HG03025 (cell line): ENCODE measurements at regions not wholly inside any gene's neighbourhood (a gene's known extent, or its start where the extent isn't known, plus 50 kb on each side); places are given as distances from the start of the nearest gene placed in this dataset.

Experiments used
- ATAC-seq: cut with Tn5 transposase; IDR thresholded peaks from one replicate; pipeline ENCODE4 v1.9.1; 2021; ENCODE audit warnings: mild to moderate bottlenecking, moderate library complexity; ENCODE audit not compliant: unreplicated experiment, low FRiP score

DNA sequence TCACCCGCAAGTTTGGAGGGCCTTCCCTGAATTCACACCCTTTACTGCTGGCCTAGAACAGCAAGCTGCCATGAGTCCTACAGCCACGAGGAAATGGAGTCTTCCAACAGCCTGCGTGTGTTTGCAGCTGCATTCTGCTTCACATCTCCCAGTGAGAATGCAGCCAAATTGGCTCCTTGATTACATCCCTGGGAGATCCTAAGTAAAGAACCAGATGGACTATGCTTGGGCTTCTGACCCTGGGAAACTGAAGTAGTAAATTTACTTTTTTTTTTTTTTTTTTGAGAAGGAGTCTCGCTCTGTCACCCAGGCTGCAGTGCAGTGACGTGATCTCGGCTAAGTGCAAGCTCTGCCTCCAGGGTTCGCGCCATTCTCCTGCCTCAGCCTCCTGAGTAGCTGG, 617.0 kb upstream of the CDH18 start:
- no peak for ATAC-seq

GRCh38 chr5:20601678-20602100, 613.7 kb upstream of the CDH18 start:
- no peak for ATAC-seq

DNA sequence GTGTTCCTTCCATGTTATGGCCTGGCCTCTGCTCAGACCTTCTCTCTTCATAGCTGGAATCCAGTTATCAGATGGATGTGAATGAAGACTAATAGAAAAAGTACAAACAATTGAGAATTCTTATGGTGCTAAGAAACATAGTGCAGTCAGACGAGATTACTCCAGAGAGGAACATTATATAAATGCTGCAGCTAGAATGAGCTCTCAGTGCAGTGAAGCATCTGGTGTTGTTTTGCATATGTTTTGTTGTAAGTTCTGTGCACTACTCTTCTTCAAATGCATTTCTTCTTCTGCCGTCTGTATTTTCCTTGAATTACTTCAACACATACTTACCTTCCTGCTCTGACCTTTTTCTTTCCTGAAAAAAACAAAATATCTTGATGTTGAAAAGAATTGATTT, 602.4 kb upstream of the CDH18 start:
- ATAC-seq, result no peak

GRCh38 chr5:20575571-20575970, 587.6 kb upstream of the CDH18 start:
- ATAC-seq, result no peak

DNA sequence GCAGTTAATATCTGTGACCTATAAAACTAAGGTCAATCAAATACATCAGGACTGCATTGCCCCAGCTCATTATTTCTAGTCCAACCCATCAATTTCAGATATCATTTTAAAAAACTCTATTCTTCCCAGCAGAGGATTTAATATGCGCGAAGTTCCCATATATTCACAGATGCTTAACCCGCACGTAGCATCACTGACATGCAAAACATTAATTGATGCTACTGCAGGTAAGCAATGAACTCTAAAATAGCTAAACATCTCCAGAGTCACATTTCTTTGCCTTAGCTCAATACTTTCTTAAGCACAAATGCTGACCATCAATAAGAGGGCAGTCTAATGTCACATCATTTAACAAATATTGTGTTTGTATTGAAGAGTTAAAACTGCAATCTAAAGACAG, 586.6 kb upstream of the CDH18 start:
- ATAC-seq, result no peak

DNA sequence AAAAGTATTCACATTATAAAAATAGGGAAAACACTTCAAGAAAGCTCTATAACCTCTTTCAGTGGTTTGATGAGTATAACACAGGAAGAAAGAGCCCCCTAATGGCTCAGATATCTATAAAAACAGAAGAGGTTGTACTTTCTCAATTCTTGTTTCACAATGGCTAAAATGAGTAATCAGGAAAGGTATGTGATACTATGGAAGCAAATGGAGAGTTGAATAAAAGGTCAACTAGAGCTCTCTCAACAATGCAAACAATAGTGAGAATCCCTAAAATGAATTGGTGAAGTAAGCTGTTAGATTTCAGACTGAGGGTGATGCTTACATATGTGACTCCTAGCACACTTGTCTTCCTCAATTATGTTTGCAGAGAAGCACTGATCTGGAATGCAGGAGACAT, 584.6 kb upstream of the CDH18 start:
- peak; percentile 59 for ATAC-seq

GRCh38 chr5:20570486-20570885, 582.5 kb upstream of the CDH18 start:
- ATAC-seq, result no peak

DNA sequence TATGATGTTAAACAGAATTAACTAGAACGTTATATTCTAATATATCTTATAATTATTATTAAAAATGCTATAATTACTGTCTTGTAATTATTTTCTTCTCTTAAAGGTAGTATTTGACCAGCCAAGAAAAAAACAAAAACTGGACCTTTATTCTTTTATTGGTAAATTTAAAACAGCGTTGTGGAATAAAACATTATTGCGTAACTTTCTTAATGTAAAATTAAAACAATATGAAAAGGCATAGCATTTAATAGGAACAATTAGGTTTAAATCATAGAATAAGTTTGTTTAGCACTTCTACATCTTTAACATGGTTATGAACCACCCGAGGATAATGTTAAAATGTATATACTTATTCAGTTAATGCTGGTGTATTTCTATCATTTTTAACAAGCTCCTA, 574.5 kb upstream of the CDH18 start:
- no peak for ATAC-seq

GRCh38 chr5:20559845-20560244, 571.8 kb upstream of the CDH18 start:
- ATAC-seq, result no peak

DNA sequence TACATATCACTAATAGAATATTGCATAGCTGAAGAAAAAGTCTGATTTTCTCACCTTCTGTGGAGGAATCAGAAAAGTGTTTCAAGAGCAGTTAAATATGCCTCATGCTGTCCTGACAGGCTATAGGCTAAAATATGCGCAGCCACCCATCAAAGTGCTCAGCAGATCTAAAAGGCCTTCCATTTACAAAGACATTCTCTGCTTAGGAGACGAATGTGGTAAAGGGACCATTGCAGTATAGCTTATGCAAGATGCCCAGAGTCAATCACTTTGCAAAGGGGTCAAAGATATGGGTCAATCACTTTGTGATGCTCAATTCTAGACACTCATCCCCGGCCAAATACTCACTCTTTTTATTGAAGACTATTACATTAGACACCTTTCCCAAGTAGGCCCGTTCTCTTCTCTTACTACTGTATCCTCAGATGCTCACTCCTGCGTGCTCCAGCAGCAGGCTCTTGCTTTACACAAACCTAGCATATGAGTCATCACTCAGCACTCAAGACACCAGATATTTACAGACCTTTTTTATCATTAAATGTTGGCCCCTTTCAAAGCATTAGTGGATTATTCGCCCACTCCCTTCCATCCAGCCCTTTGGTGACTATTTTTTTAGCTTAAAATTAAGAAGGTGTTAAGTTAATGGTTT, 568.2 kb upstream of the CDH18 start:
- ATAC-seq, result no peak

DNA sequence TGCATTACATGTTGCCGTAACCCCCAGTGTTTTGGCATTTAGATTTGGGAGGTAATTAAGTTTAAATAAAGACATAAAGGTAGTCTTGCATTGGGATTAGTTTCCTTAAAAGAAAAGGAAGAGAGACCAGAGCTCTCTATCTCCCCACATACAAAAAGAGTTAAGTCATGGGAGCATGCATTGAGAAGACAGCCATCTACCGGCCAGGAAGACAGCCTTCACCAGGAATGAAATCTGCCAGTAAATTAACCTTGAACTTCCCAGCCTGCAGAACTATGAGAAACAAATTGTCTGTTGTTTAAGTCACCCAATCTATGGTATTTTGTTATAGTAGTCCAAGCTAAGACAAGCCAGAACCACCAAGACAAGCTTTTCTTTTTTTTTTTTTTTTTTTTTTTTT, 567.0 kb upstream of the CDH18 start:
- ATAC-seq, result no peak

GRCh38 chr5:20554001-20554400, 566.0 kb upstream of the CDH18 start:
- no peak for ATAC-seq

GRCh38 chr5:20537911-20538703, 550.1 kb upstream of the CDH18 start:
- no peak for ATAC-seq

DNA sequence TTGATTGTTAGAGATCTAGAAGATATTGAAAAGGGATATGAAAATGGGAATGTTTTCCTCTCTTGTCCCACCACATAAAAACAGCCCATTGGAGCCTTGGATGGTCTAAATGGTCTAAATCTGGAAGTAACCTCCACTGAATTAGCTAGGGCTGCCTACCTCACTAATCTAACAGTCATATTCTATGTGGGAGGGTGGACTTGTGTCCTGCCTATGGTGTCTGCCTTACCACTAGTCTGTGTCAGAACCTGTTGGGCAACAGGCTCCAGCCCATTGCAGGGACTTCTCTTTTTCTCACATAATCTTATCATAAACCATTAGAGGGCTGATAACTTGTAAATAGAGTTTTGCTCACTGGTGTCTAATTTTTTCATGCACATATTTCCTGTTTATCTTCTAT, 548.8 kb upstream of the CDH18 start:
- ATAC-seq, result no peak

GRCh38 chr5:20536341-20536740, 548.3 kb upstream of the CDH18 start:
- ATAC-seq, result no peak

DNA sequence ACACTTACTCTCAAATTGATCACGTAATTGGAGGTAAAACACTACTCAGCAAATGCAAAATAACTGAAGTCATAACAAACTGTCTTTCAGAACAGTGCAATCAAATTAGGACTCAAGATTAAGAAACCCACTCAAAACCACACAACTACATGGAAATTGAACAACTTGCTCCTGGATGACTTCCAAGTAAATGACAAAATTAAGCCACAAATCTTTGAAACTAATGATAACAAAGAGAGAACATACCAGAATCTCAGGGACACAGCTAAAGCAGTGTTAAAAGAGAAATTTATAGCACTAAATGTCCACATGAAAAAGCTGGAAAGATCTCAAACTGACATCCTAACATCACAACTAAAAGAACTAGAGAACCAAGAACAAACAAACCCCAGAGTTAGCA, 540.5 kb upstream of the CDH18 start:
- no peak for ATAC-seq

GRCh38 chr5:20524991-20525529, 537.1 kb upstream of the CDH18 start:
- ATAC-seq, result no peak

DNA sequence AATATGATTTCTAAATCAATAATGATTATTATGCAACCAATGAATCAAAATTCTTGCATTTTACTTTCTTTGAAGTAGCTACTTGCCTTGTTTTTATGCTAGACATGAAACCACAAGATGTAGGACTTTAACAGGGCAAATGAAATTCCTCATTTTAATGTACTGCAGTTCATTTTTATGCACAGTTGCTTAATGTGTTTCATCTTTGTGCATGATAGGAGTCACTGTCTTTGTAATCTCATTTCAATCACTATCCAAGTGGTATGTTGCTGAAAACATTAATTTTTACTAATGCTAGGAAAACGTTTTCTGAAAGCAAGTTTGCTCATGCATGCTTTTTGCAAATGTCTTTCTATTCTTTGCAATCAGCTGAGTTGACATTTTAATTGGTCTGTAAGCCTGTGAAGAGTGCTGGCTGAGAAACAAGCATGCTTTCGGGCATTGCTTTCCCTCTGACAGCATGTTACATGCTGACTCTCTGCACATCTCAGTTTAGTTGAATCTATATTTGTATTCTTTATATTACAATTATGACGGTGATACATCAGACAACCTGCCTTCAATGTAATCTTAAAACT, 535.0 kb upstream of the CDH18 start:
- no peak for ATAC-seq

DNA sequence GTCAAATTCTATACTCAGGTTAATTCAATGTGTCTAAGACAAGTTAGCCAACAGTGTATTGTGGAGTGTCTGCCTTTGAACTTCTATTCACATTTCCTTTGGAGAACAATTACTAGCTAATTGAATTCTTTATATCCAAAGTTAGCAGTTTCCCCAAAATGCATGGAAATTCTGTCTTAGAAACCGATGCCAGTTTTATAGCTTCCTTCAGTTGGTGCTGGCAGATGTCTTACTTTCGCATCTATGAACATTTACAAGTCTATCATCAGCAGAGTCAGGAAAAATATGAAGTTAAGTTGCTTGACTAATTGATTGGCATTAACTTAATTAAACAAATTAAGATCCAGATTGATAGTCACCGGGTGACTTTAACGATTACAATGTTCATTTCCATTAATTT, 527.6 kb upstream of the CDH18 start:
- no peak for ATAC-seq

DNA sequence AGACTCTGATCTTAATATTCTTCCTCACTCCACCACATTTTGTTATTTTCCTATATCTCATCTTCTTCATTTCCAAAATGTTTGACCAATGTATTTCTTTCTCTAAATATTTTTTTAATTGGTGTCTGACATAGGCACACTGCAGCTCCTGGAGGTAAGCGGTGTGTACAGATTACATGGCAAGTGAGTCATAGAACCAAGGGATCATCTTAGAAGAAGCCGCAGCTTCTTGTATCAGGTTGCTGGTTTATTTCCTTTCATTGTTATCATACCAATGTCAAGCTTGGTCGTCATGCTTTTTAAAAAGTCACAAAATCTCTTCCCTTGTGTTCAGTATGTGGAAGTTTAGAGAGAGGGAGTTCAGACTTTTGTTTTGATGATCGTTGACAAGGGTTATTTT, 526.1 kb upstream of the CDH18 start:
- ATAC-seq, result no peak

- no peak for ATAC-seq
Measured at GRCh38 chr5:20500546-20500945, 512.5 kb upstream of the CDH18 start.

GRCh38 chr5:20498926-20499325, 510.9 kb upstream of the CDH18 start:
- ATAC-seq, result no peak
